Muscle layer of duodenum (tissue), 2 donors: ENCODE measurements at regions not wholly inside any gene's neighbourhood (a gene's known extent, or its start where the extent isn't known, plus 50 kb on each side); places are given as distances from the start of the nearest gene placed in this dataset.

Experiments used
- H3K27ac ChIP-seq: one replicate; pipeline ENCODE4 v1.7.0; 2013; ENCODE audit warnings: mild to moderate bottlenecking, low read length
- H3K27me3 ChIP-seq: one replicate; pipeline ENCODE4 v1.7.0; 2013; ENCODE audit warnings: low read depth, mild to moderate bottlenecking, control low read depth, low read length
- H3K36me3 ChIP-seq, 2 donors: one replicate each; pipeline ENCODE4 v1.7.0; 2013; ENCODE audit warnings: low read length in 2 of 2, control low read depth in 1 of 2, mild to moderate bottlenecking in 1 of 2; ENCODE audit not compliant: insufficient read depth in 2 of 2, control insufficient read depth in 1 of 2
- H3K4me1 ChIP-seq, 2 donors: one replicate each; pipeline ENCODE4 v1.7.0; 2013; ENCODE audit warnings: low read length in 2 of 2, mild to moderate bottlenecking in 2 of 2, control low read depth in 1 of 2, moderate library complexity in 1 of 2; ENCODE audit not compliant: insufficient read depth in 2 of 2, control insufficient read depth in 1 of 2
- H3K4me3 ChIP-seq, 2 donors: one replicate each; pipeline ENCODE4 v1.7.0; 2013; ENCODE audit warnings: low read length in 2 of 2, low read depth in 1 of 2, mild to moderate bottlenecking in 1 of 2
- H3K9me3 ChIP-seq, 2 donors: one replicate each; pipeline ENCODE4 v1.7.0; 2013; ENCODE audit warnings: low read length in 2 of 2, control low read depth in 1 of 2, mild to moderate bottlenecking in 1 of 2; ENCODE audit not compliant: control insufficient read depth in 1 of 2
- donor health status: healthy.

DNA sequence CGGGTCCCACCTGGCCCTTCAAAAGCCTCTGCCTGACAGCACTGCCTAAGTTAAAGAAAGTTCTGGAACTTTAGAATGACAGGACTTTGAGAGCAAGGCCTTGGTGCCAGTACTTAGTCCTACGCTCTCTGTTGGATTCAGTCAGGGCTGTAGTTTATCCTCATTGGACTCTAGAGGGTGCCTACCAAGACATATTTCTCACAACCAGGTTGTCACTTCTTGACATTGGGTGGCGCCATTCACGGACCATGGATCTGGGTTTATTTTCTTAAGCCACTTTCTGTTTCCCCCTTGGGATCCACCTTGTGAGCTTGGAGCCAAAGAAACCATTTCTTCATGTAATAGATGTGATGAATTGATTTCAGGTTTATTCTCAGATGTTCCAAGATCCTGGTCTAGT, 787.0 kb upstream of the TBX3 start:
- H3K9me3 ChIP-seq: no peaks in the 10 kb centered on the region
- H3K4me3 ChIP-seq: no peak overlapping the region
- H3K27me3 ChIP-seq: no peaks in the 10 kb centered on the region
- no peaks in the 10 kb centered on the region for H3K4me1 ChIP-seq
- H3K36me3 ChIP-seq: no peaks in the 10 kb centered on the region
- H3K27ac ChIP-seq: no peak overlapping the region

DNA sequence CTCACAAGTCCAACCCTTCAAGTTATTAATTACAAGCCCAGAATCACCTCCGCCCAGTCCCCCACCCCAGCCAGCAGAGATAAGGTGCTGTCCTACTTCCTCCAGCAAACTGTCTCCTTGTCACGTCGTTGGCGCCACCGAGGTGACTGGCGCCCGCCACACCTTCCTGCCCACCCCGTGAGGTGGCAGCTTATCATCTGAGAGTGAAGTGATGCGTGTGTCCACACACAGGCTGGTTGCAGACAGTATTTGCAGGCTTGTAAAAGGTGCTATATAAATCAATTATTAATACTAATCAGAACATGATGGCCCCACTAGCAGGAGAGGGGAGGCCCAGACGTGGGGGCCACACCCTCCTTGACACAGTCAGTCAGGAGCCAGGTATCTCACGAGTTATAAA, 786.6 kb upstream of the TBX3 start:
- H3K9me3 ChIP-seq: no peaks in the 10 kb centered on the region
- H3K27ac ChIP-seq: no peak overlapping the region
- H3K4me3 ChIP-seq: no peak overlapping the region
- no peaks in the 10 kb centered on the region for H3K4me1 ChIP-seq
- H3K27me3 ChIP-seq: no peaks in the 10 kb centered on the region
- no peaks in the 10 kb centered on the region for H3K36me3 ChIP-seq

GRCh38 chr12:115468087-115468510, 784.1 kb upstream of the TBX3 start:
- no peak overlapping the region for H3K27ac ChIP-seq
- H3K36me3 ChIP-seq: no peaks in the 10 kb centered on the region
- no peaks in the 10 kb centered on the region for H3K4me1 ChIP-seq
- H3K9me3 ChIP-seq: no peaks in the 10 kb centered on the region
- H3K27me3 ChIP-seq: no peaks in the 10 kb centered on the region
- no peak overlapping the region for H3K4me3 ChIP-seq

GRCh38 chr12:115467531-115467930, 783.6 kb upstream of the TBX3 start:
- Histone ChIP-seq H3K9me3 (no peaks in the 10 kb centered on the region), H3K4me1 (no peaks in the 10 kb centered on the region), H3K27ac (no peak overlapping the region), H3K27me3 (no peaks in the 10 kb centered on the region), H3K36me3 (no peaks in the 10 kb centered on the region), H3K4me3 (no peak overlapping the region)

DNA sequence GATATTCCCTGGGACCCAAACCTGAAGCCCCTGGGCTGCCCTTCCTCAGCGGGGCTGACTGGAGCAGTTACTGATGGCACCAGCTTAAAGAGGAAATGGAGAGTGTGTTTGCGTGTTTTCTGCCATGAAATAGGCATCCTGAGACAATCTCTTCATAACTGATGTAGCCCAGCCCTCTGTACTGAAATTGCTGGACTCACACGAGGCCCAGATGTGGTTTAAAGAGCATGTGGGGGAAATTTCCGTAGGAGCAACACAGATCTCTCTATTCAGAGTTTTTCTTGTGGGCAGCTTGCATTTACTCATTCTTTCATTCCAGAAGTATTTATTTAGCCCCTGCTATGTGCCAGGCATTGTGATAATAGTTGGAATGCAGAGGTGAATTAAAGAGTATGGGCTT, 782.1 kb upstream of the TBX3 start:
- Histone ChIP-seq H3K36me3 (no peaks in the 10 kb centered on the region), H3K27ac (no peak overlapping the region), H3K4me3 (no peak overlapping the region), H3K9me3 (no peaks in the 10 kb centered on the region), H3K4me1 (no peaks in the 10 kb centered on the region), H3K27me3 (no peaks in the 10 kb centered on the region)

GRCh38 chr12:115464661-115465060, 780.7 kb upstream of the TBX3 start:
- no peaks in the 10 kb centered on the region for H3K36me3 ChIP-seq
- H3K4me3 ChIP-seq: no peak overlapping the region
- H3K9me3 ChIP-seq: no peaks in the 10 kb centered on the region
- no peak overlapping the region for H3K27ac ChIP-seq
- no peaks in the 10 kb centered on the region for H3K27me3 ChIP-seq
- no peaks in the 10 kb centered on the region for H3K4me1 ChIP-seq

DNA sequence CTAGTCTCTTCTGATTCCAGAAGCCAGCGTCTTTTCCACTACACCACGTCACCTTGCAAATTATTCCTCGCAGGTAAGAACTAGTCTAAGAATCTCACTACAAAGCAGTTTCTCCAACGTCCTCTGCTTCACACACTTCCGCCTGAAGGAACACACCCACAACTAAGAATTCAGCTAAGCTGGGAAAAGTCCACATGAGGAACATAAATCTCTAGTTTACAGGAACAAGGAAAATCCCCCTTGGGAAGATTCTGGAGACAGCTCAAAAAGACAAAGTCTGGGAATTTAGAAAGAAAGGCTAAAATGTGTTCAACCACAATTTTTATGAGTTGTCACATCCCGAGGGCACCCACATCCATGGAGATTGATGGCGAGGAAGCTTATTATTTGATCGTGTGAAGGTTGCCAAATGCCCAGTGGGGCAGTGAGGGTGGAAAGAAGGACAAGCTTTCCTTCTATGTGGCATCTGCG, 780.2 kb upstream of the TBX3 start:
- H3K4me3 ChIP-seq: no peak overlapping the region
- H3K36me3 ChIP-seq: no peaks in the 10 kb centered on the region
- H3K9me3 ChIP-seq: no peaks in the 10 kb centered on the region
- H3K27me3 ChIP-seq: no peaks in the 10 kb centered on the region
- no peak overlapping the region for H3K27ac ChIP-seq
- H3K4me1 ChIP-seq: no peaks in the 10 kb centered on the region

GRCh38 chr12:115461401-115461800, 777.4 kb upstream of the TBX3 start:
- Histone ChIP-seq H3K27ac (no peak overlapping the region), H3K4me1 (no peaks in the 10 kb centered on the region), H3K4me3 (no peak overlapping the region), H3K36me3 (no peaks in the 10 kb centered on the region), H3K27me3 (no peaks in the 10 kb centered on the region), H3K9me3 (no peaks in the 10 kb centered on the region)

DNA sequence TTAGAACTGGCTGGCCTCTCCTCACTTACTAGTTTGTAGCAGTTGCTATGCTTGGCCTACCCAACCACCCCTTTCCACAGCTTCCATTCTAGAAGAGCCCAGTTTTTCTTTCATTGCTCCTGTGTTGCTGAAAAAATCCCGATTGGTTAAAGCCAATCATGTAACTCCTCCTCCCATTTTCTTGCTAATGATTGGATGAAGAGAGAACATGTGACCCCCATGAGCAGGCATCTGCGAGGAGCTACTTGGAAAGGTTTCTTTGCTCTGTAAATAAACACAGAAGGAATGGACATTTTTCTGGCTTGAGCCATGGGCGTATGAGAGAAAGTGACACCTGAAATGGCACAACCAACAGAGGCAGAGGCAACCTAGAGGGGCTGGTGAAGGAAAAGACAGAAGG, 773.8 kb upstream of the TBX3 start:
- H3K36me3 ChIP-seq: no peaks in the 10 kb centered on the region
- H3K27me3 ChIP-seq: no peaks in the 10 kb centered on the region
- no peak overlapping the region for H3K27ac ChIP-seq
- no peak overlapping the region for H3K4me3 ChIP-seq
- H3K4me1 ChIP-seq: no peaks in the 10 kb centered on the region
- no peaks in the 10 kb centered on the region for H3K9me3 ChIP-seq

GRCh38 chr12:115456946-115457689, 773.1 kb upstream of the TBX3 start:
- no peaks in the 10 kb centered on the region for H3K36me3 ChIP-seq
- H3K9me3 ChIP-seq: no peaks in the 10 kb centered on the region
- H3K4me3 ChIP-seq: no peak overlapping the region
- H3K27me3 ChIP-seq: no peaks in the 10 kb centered on the region
- H3K27ac ChIP-seq: no peak overlapping the region
- H3K4me1 ChIP-seq: peaks cover 3 to 4% of the 10 kb centered on the region in 2 donors

- no peaks in the 10 kb centered on the region for H3K27me3 ChIP-seq
- no peaks in the 10 kb centered on the region for H3K36me3 ChIP-seq
- H3K9me3 ChIP-seq: no peaks in the 10 kb centered on the region
- H3K4me1 ChIP-seq: peaks cover 4 to 7% of the 10 kb centered on the region in 2 donors
- H3K4me3 ChIP-seq: no peak overlapping the region
- H3K27ac ChIP-seq: no peak overlapping the region
These were observed 771.3 kb upstream of the TBX3 start for GRCh38 chr12:115455268-115455681.

DNA sequence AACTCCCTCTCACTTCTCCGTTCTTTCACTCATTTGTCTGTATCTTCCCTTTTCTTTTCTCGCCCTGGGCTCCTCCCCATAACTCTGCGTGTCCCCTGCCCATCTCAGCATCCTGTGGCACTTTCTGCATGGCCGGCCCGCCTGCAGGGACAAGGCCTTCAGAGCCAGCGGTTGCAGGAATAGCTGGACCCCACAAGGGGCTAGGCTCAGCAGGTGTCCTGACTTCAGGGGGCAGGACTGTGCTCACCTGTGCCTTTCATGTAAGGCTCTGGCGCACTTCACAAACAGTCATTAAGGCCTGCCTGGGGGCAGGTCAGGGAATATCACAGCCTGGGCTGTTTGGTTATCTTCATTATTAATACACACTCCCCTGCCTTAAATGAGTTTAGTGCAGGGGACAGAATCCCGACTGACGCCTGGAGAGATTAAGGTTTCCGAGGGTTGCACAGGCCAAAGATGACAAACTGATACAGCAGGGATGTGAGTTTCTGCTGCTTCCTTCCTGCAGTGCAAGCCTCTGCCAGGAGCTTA, 768.8 kb upstream of the TBX3 start:
- no peaks in the 10 kb centered on the region for H3K9me3 ChIP-seq
- H3K27ac ChIP-seq: no peak overlapping the region
- H3K4me1 ChIP-seq: peaks cover 4 to 7% of the 10 kb centered on the region in 2 donors
- no peaks in the 10 kb centered on the region for H3K27me3 ChIP-seq
- H3K36me3 ChIP-seq: no peaks in the 10 kb centered on the region
- no peak overlapping the region for H3K4me3 ChIP-seq
